GM23248 (cell line): ENCODE measurements at regions not wholly inside any gene's neighbourhood (a gene's known extent, or its start where the extent isn't known, plus 50 kb on each side); places are given as distances from the start of the nearest gene placed in this dataset.

Source experiments
- DNase-seq: peaks from one replicate; pipeline ENCODE4 v3.0.0-alpha.2; 2015
- H2AFZ ChIP-seq: fragments of 200-600 bp; sonication (generic); 2 replicates; pipeline ENCODE4 v1.6.1; 2016; ENCODE audit warnings: antibody characterized with exemption
- H3F3A ChIP-seq: fragments of 200-600 bp; sonication (generic); 2 replicates; pipeline ENCODE4 v1.6.1; 2016; ENCODE audit warnings: mild to moderate bottlenecking, antibody characterized with exemption, mixed run types; ENCODE audit not compliant: insufficient read depth
- H3K27ac ChIP-seq: fragments of 200-600 bp; sonication (generic); 2 replicates; pipeline ENCODE4 v1.5.1; 2016; ENCODE audit warnings: mild to moderate bottlenecking
- H3K27me3 ChIP-seq: fragments of 200-600 bp; sonication (generic); replicated peaks from 2 replicates; pipeline ENCODE4 v1.6.1; 2016; ENCODE audit warnings: mild to moderate bottlenecking; ENCODE audit not compliant: insufficient read depth
- H3K36me3 ChIP-seq: fragments of 200-600 bp; sonication (generic); 2 replicates; pipeline ENCODE4 v1.6.1; 2016; ENCODE audit warnings: low read depth, mild to moderate bottlenecking
- H3K4me1 ChIP-seq: fragments of 200-600 bp; sonication (generic); 2 replicates; pipeline ENCODE4 v1.6.1; 2016; ENCODE audit warnings: mild to moderate bottlenecking; ENCODE audit not compliant: insufficient read depth
- H3K4me2 ChIP-seq: fragments of 200-600 bp; sonication (generic); one replicate; pipeline ENCODE4 v1.6.1; 2016; ENCODE audit warnings: mild to moderate bottlenecking; ENCODE audit not compliant: unreplicated experiment
- H3K4me3 ChIP-seq: fragments of 200-600 bp; sonication (generic); 2 replicates; pipeline ENCODE4 v1.5.1; 2016; ENCODE audit warnings: mild to moderate bottlenecking
- H3K79me2 ChIP-seq: fragments of 200-600 bp; sonication (generic); 2 replicates; pipeline ENCODE4 v1.6.1; 2016; ENCODE audit warnings: mild to moderate bottlenecking; ENCODE audit not compliant: insufficient read depth
- H3K9ac ChIP-seq: fragments of 200-600 bp; sonication (generic); 2 replicates; pipeline ENCODE4 v1.6.1; 2016; ENCODE audit warnings: mild to moderate bottlenecking
- H3K9me2 ChIP-seq: fragments of 200-600 bp; sonication (generic); 2 replicates; pipeline ENCODE4 v1.6.1; 2016; ENCODE audit warnings: mixed run types, mild to moderate bottlenecking, moderate library complexity; ENCODE audit not compliant: insufficient read depth
- H3K9me3 ChIP-seq: fragments of 200-600 bp; sonication (generic); one replicate; pipeline ENCODE4 v1.6.1; 2017; ENCODE audit warnings: low read depth
- H4K20me1 ChIP-seq: fragments of 200-600 bp; sonication (generic); 2 replicates; pipeline ENCODE4 v1.6.0; 2016; ENCODE audit not compliant: insufficient read depth
- EZH2 ChIP-seq: fragments of 200-600 bp; sonication (generic); IDR thresholded peaks from 2 replicates; pipeline ENCODE4 v1.6.1; 2018; ENCODE audit warnings: antibody characterized with exemption, mild to moderate bottlenecking; ENCODE audit not compliant: insufficient read depth, poor library complexity, severe bottlenecking
- EZH2phosphoT487 ChIP-seq: fragments of 200-600 bp; sonication (generic); IDR thresholded peaks from 2 replicates; pipeline ENCODE4 v1.6.1; 2018; ENCODE audit warnings: antibody characterized with exemption, moderate library complexity, mild to moderate bottlenecking, low read depth; ENCODE audit not compliant: insufficient read depth
- WGBS, 2 experiments: methylation state at CpG; one replicate each; pipeline ENCODE4 v1.1.6; 2015 to 2017; ENCODE audit warnings: low lambda C conversion rate in 2 of 2, low coverage in 1 of 2; ENCODE audit errors: missing lambda C conversion rate in 2 of 2; 5-methylcytosine and 5-hydroxymethylcytosine counted together
- in situ Hi-C: fragments of 300-500 bp; cut with MboI; formaldehyde crosslinking; loops from 2 replicates; pipeline ENCODE4 v1.15.0; 2020

DNA sequence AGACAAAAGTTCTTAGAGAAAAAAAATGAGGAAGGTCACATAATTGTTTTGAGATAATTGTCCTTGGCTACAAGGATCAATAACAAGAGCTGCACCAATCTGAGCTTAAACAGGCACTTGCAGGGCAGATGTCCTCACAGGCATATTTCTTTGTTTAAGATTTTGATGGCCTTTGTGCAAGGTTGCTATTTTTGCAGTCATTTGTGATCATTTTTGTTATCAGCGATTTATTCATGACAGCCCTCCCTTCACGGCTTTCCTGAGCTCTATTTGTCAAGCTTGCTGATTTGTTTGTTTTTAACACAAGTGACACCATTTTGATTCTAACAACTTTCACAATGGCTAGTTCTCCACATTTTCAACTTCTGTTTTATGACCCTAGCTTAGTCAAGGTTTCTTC, 418.6 kb upstream of the REG3G start:
- Histone ChIP-seq H4K20me1 (no peaks in the 10 kb centered on the region), H3K27me3 (no peaks in the 10 kb centered on the region), H3F3A (no peaks in the 10 kb centered on the region), H3K4me3 (no peak overlapping the region), H3K4me1 (no peaks in the 10 kb centered on the region), H3K36me3 (no peaks in the 10 kb centered on the region), H2AFZ (no peak overlapping the region), H3K79me2 (no peaks in the 10 kb centered on the region), H3K4me2 (no peak overlapping the region), H3K9ac (no peak overlapping the region), H3K27ac (no peak overlapping the region), H3K9me3 (no peaks in the 10 kb centered on the region), H3K9me2 (no peaks in the 10 kb centered on the region)
- TF ChIP-seq EZH2: no peak
- TF ChIP-seq EZH2phosphoT487: no peak
- in situ Hi-C loops: no loop called here
- no peak for DNase-seq
- 0 to 5% methylated on average over 2 of the region's 2 CpGs for WGBS, 2 experiments

DNA sequence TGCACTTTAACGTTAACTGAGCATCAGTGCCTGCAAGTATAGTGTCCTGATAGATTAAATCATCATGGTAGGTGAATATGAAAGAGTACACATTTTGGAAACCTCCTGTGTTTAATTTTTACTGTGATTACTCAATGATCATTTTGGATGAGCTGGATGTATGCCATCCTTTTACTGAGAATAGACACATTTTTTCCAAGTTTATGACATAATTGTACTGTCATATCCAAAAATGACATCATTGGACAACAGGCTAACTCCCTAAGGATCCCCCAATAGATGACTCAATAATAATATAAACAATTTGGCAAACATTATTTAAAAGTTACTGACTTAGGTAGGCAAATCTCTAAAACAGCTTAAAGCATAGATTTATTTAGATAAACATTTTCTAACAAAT, 410.8 kb upstream of the REG3G start:
- TF ChIP-seq EZH2phosphoT487 (no peak), EZH2 (no peak)
- 0 to 3% methylated on average over 1 of the region's 1 CpG for WGBS, 2 experiments
- H3K4me2 ChIP-seq: no peak overlapping the region

DNA sequence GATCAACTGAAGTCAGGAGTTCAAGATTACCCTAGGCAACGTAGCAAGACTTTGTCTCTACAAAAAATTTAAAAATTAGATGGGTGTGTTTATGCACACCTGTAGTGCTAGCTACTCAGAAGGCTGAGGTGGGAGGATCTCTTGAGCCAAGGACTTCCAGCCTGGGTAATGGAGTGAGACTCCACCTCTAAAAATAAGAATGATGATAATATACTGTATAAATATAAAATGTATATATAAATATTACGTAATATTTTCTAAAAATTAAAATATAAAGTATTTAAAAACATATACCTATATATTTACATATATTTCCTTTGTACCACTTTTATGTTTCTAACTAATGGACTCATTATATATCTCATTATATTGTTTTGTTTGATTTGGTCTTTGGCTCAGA, 409.5 kb upstream of the REG3G start:
- Histone ChIP-seq H4K20me1 (no peaks in the 10 kb centered on the region), H3K9me3 (no peaks in the 10 kb centered on the region), H3K9ac (no peak overlapping the region), H3K36me3 (no peaks in the 10 kb centered on the region), H3K4me2 (no peak overlapping the region), H3F3A (no peaks in the 10 kb centered on the region), H3K4me3 (no peak overlapping the region), H3K27me3 (no peaks in the 10 kb centered on the region), H3K27ac (no peak overlapping the region), H3K9me2 (no peaks in the 10 kb centered on the region), H3K4me1 (no peaks in the 10 kb centered on the region), H2AFZ (no peak overlapping the region), H3K79me2 (no peaks in the 10 kb centered on the region)
- 17 to 25% methylated on average over 2 of the region's 2 CpGs for WGBS, 2 experiments
- in situ Hi-C loops: no loop called here
- DNase-seq: no peak
- TF ChIP-seq EZH2 (no peak), EZH2phosphoT487 (no peak)

More for the DNA sequence above, 410.8 kb upstream of the REG3G start:
- Histone ChIP-seq H3K9me2 (no peaks in the 10 kb centered on the region), H3K79me2 (no peaks in the 10 kb centered on the region), H3K9me3 (no peaks in the 10 kb centered on the region), H3K36me3 (no peaks in the 10 kb centered on the region), H3F3A (no peaks in the 10 kb centered on the region), H4K20me1 (no peaks in the 10 kb centered on the region), H3K27ac (no peak overlapping the region), H3K4me3 (no peak overlapping the region), H2AFZ (no peak overlapping the region), H3K9ac (no peak overlapping the region), H3K27me3 (no peaks in the 10 kb centered on the region), H3K4me1 (no peaks in the 10 kb centered on the region)
- no peak for DNase-seq
- in situ Hi-C loops: no loop called here

GRCh38 chr2:78634425-78634824, 391.1 kb upstream of the REG3G start:
- H4K20me1 ChIP-seq: no peaks in the 10 kb centered on the region
- H3K4me2 ChIP-seq: no peak overlapping the region
- TF ChIP-seq EZH2phosphoT487: no peak
- no peak for TF ChIP-seq EZH2
- DNase-seq: no peak
- no peaks in the 10 kb centered on the region for H3K36me3 ChIP-seq
- H3K4me3 ChIP-seq: no peak overlapping the region
- H3K27ac ChIP-seq: no peak overlapping the region
- no peaks in the 10 kb centered on the region for H3K4me1 ChIP-seq
- H3F3A ChIP-seq: no peaks in the 10 kb centered on the region
- in situ Hi-C loops: no loop called here
- no peaks in the 10 kb centered on the region for H3K9me2 ChIP-seq
- H3K9me3 ChIP-seq: no peaks in the 10 kb centered on the region
- H3K79me2 ChIP-seq: no peaks in the 10 kb centered on the region
- 2 to 3% methylated on average over 2 of the region's 2 CpGs for WGBS, 2 experiments
- no peaks in the 10 kb centered on the region for H3K27me3 ChIP-seq
- no peak overlapping the region for H2AFZ ChIP-seq
- no peak overlapping the region for H3K9ac ChIP-seq

DNA sequence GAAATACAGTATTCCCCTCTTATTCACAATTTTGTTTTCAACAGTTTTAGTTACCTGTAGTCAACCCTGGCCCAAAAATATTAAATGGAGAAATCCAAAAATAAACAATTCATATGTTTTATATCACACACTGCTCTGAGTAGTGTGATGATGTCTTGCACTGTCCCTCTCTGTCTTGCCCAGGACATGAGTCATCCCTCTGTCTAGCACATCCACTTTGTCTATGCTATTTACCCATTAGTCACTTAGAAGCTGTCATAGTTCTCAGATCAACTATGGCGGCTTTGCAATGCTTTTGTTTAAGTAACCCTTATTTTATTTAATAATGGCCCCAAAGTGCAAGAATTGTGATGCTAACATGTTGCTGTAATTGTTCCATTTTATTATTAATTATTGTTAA, 380.6 kb upstream of the REG3G start:
- H3K4me3 ChIP-seq: no peak overlapping the region
- no peaks in the 10 kb centered on the region for H3K79me2 ChIP-seq
- no peaks in the 10 kb centered on the region for H3K36me3 ChIP-seq
- no peak overlapping the region for H3K27ac ChIP-seq
- TF ChIP-seq EZH2phosphoT487: no peak
- no peak for TF ChIP-seq EZH2
- no peaks in the 10 kb centered on the region for H4K20me1 ChIP-seq
- no peaks in the 10 kb centered on the region for H3K9me3 ChIP-seq
- no peak overlapping the region for H3K4me2 ChIP-seq
- in situ Hi-C loops: no loop called here
- WGBS, 2 experiments: 33 to 36% methylated on average over 1 of the region's 1 CpG
- DNase-seq: no peak
- H3K27me3 ChIP-seq: no peaks in the 10 kb centered on the region
- H3K9ac ChIP-seq: no peak overlapping the region
- no peaks in the 10 kb centered on the region for H3F3A ChIP-seq
- H3K9me2 ChIP-seq: no peaks in the 10 kb centered on the region
- no peak overlapping the region for H2AFZ ChIP-seq
- no peaks in the 10 kb centered on the region for H3K4me1 ChIP-seq
